ENCODE measurements at regions not wholly inside any gene's neighbourhood (a gene's known extent, or its start where the extent isn't known, plus 50 kb on each side); places are given as distances from the start of the nearest gene placed in this dataset.

GRCh38 chr15:70563561-70564095, 199.7 kb downstream of the UACA start (continued):
- TF ChIP-seq NANOG (IDR thresholded peaks at IDR 0.05; ENCODE audit: insufficient read depth, low read depth, low read length, poor library complexity, severe bottlenecking) = no peak
- TF ChIP-seq ATF2 (IDR thresholded peaks at IDR 0.05; ENCODE audit: low read length) = no peak
- no peak for TF ChIP-seq POLR2A (IDR thresholded peaks at IDR 0.05; ENCODE audit: control extremely low read depth in 1 of 2, low read depth in 2 of 2, low read length in 2 of 2)
- TF ChIP-seq CTBP2 (IDR thresholded peaks at IDR 0.05; ENCODE audit: borderline replicate concordance, insufficient read depth, insufficient read length, low read length) = no peak
- no peak for TF ChIP-seq JUN (IDR thresholded peaks at IDR 0.05; ENCODE audit: low read depth, low read length)
- no peak for TF ChIP-seq NRF1 (IDR thresholded peaks at IDR 0.05; ENCODE audit: low read depth, low read length)
- no peak for TF ChIP-seq CEBPB (IDR thresholded peaks at IDR 0.05; ENCODE audit: low read depth, low read length)

Measured in H1 (cell line).